A673 (cell line): ENCODE measurements at regions not wholly inside any gene's neighbourhood (a gene's known extent, or its start where the extent isn't known, plus 50 kb on each side); places are given as distances from the start of the nearest gene placed in this dataset.

Source experiments
- BruUV-seq: library from RNA; stranded (reverse); fragments of 400-500 nt; replicated peaks from 2 replicates; lab custom pipeline; 2021; lab: Mats Ljungman, UMichigan
- CTCF ChIA-PET: fragments of 300-600 bp; sonication (Branson Sonifier 250); formaldehyde crosslinking; loops from one replicate; lab custom pipeline; 2022; ENCODE audit warnings: antibody characterized with exemption; lab: Charles Lee
- POLR2A ChIA-PET: fragments of 300-600 bp; sonication (Branson Sonifier 250); formaldehyde crosslinking; loops from one replicate; lab custom pipeline; 2022; ENCODE audit warnings: antibody characterized with exemption; ENCODE audit not compliant: low non-redundant PET; lab: Charles Lee
- DNase-seq: peaks from one replicate; pipeline ENCODE4 v3.0.0-alpha.2; 2015; ENCODE audit warnings: low spot score
- H3K27ac ChIP-seq: fragments of 200-600 bp; sonication (generic); 2 replicates; pipeline ENCODE4 v1.5.1; 2016; ENCODE audit warnings: mixed run types, low read depth, mild to moderate bottlenecking, mixed read lengths, antibody characterized with exemption, low read length; ENCODE audit not compliant: poor library complexity, severe bottlenecking
- H3K27me3 ChIP-seq: fragments of 200-600 bp; sonication (generic); replicated peaks from 2 replicates; pipeline ENCODE4 v1.6.1; 2017; ENCODE audit warnings: mixed run types, low read depth, mild to moderate bottlenecking, mixed read lengths, antibody characterized with exemption, low read length; ENCODE audit not compliant: insufficient read depth, poor library complexity
- H3K36me3 ChIP-seq: fragments of 200-600 bp; sonication (generic); 2 replicates; pipeline ENCODE4 v1.6.1; 2016; ENCODE audit warnings: mixed run types, mild to moderate bottlenecking, mixed read lengths, antibody characterized with exemption, low read length; ENCODE audit not compliant: insufficient read depth, poor library complexity, severe bottlenecking
- H3K4me1 ChIP-seq: fragments of 200-600 bp; sonication (generic); 2 replicates; pipeline ENCODE4 v1.6.1; 2017; ENCODE audit warnings: mixed run types, mild to moderate bottlenecking, mixed read lengths, antibody characterized with exemption, low read length; ENCODE audit not compliant: insufficient read depth, poor library complexity, severe bottlenecking
- H3K4me3 ChIP-seq: fragments of 200-600 bp; sonication (generic); 2 replicates; pipeline ENCODE4 v1.5.1; 2016; ENCODE audit warnings: low read depth, mixed run types, mild to moderate bottlenecking, mixed read lengths, low read length; ENCODE audit not compliant: poor library complexity, severe bottlenecking
- H3K9me3 ChIP-seq: fragments of 200-600 bp; sonication (generic); 2 replicates; pipeline ENCODE4 v1.6.1; 2016; ENCODE audit warnings: mixed run types, low read depth, mild to moderate bottlenecking, mixed read lengths, antibody characterized with exemption, low read length; ENCODE audit not compliant: poor library complexity, severe bottlenecking
- CTCF ChIP-seq: fragments of 300-800, 200-600 bp; sonication (generic); conservative IDR thresholded peaks from 2 replicates; pipeline ENCODE4 v1.5.1; 2017; ENCODE audit warnings: low read depth, mild to moderate bottlenecking, antibody characterized with exemption, low read length, moderate library complexity, mixed read lengths
- EZH2 ChIP-seq: fragments of 200-600 bp; sonication (generic); IDR thresholded peaks from 2 replicates; pipeline ENCODE4 v1.6.1; 2017; ENCODE audit warnings: borderline replicate concordance, low read depth, mild to moderate bottlenecking, mixed read lengths, antibody characterized with exemption, low read length; ENCODE audit not compliant: poor library complexity, severe bottlenecking
- intact Hi-C: fragments of 100-400 bp; cut with micrococcal nuclease; formaldehyde crosslinking; loops from one replicate; pipeline ENCODE4 v1.10.0; 2022; ENCODE audit not compliant: unreplicated experiment

- Histone ChIP-seq H3K9me3 (no peaks in the 10 kb centered on the region), H3K27ac (no peak overlapping the region), H3K27me3 (no peaks in the 10 kb centered on the region), H3K36me3 (no peaks in the 10 kb centered on the region), H3K4me3 (no peak overlapping the region), H3K4me1 (no peaks in the 10 kb centered on the region)
- CTCF ChIA-PET = no interaction called here
- no peak for DNase-seq
- TF ChIP-seq CTCF (no peak), EZH2 (no peak)
- BruUV-seq = no TSS peak
- POLR2A ChIA-PET = no interaction called here
- intact Hi-C loops = no loop called here
Measured at GRCh38 chr14:57025456-57025855, 215.2 kb upstream of the OTX2 start.

GRCh38 chr14:57022608-57023007 lies 212.3 kb upstream of the OTX2 start:
- intact Hi-C loops = no loop called here
- BruUV-seq = no TSS peak
- ChIA-PET CTCF (no interaction called here), POLR2A (no interaction called here)
- H3K27me3 ChIP-seq = no peaks in the 10 kb centered on the region
- no peaks in the 10 kb centered on the region for H3K36me3 ChIP-seq
- TF ChIP-seq EZH2 = no peak
- TF ChIP-seq CTCF = no peak
- no peak overlapping the region for H3K4me3 ChIP-seq
- DNase-seq = no peak
- no peaks in the 10 kb centered on the region for H3K4me1 ChIP-seq
- no peak overlapping the region for H3K27ac ChIP-seq
- no peaks in the 10 kb centered on the region for H3K9me3 ChIP-seq

GRCh38 chr14:57018065-57018464 lies 207.8 kb upstream of the OTX2 start:
- intact Hi-C loops = no loop called here
- no peak for DNase-seq

More at GRCh38 chr14:57018065-57018464, 207.8 kb upstream of the OTX2 start:
- no TSS peak for BruUV-seq
- Histone ChIP-seq H3K27me3 (no peaks in the 10 kb centered on the region), H3K4me3 (no peak overlapping the region), H3K9me3 (peaks cover under 1% of the 10 kb centered on the region), H3K4me1 (no peaks in the 10 kb centered on the region), H3K36me3 (no peaks in the 10 kb centered on the region), H3K27ac (no peak overlapping the region)
- ChIA-PET POLR2A (no interaction called here), CTCF (no interaction called here)
- no peak for TF ChIP-seq EZH2
- no peak for TF ChIP-seq CTCF
